GM12891 (cell line): ENCODE measurements at regions not wholly inside any gene's neighbourhood (a gene's known extent, or its start where the extent isn't known, plus 50 kb on each side); places are given as distances from the start of the nearest gene placed in this dataset.

Experiments used
- POLR2A ChIP-seq: IDR thresholded peaks from 2 replicates; pipeline ENCODE4 v1.6.1; 2011; ENCODE audit warnings: low read depth, low read length, control low read depth
- POLR2AphosphoS5 ChIP-seq: IDR thresholded peaks from 2 replicates; pipeline ENCODE4 v1.6.1; 2011; ENCODE audit warnings: low read depth, low read length, control low read depth
- SPI1 ChIP-seq: IDR thresholded peaks from 2 replicates; pipeline ENCODE4 v1.6.1; 2011; ENCODE audit warnings: low read depth, low read length, control low read depth

- TF ChIP-seq POLR2AphosphoS5 (no peak), POLR2A (no peak), SPI1 (no peak)
Observed at GRCh38 chr13:106989876-106990275, 421.9 kb upstream of the ARGLU1 start.
